ENCODE measurements at regions not wholly inside any gene's neighbourhood (a gene's known extent, or its start where the extent isn't known, plus 50 kb on each side); places are given as distances from the start of the nearest gene placed in this dataset.

DNA sequence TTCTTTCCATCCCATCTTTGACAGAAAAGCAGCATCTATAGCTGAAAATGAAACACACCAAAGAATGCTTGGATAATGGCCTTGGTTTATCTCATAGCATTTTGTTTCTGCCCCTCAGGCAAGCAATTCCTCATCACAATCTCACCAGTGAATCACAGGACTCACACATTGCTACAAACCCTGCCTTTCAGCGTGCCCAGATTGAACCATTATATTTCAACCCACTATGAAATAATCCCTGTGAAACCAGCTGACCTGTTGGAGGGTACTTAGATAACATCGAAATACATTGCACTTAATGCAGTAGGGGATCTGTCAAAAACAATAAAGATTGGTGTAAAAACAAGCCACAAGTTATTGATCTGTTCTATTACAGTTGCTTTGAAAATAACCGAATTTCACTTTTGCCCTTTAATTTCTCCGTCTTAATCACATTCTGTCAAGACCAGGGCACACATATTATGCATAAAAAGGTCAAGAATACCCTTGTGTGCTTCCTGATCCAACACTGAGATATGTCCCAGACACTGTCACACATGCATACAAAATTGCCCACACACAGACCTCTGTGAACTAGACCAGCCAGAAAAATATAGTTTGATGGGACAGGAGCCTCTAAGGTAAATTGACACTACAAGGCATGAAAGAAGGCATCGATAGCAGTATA is 839.8 kb downstream of the NTRK3 start:
- TF ChIP-seq, protein P1, sequence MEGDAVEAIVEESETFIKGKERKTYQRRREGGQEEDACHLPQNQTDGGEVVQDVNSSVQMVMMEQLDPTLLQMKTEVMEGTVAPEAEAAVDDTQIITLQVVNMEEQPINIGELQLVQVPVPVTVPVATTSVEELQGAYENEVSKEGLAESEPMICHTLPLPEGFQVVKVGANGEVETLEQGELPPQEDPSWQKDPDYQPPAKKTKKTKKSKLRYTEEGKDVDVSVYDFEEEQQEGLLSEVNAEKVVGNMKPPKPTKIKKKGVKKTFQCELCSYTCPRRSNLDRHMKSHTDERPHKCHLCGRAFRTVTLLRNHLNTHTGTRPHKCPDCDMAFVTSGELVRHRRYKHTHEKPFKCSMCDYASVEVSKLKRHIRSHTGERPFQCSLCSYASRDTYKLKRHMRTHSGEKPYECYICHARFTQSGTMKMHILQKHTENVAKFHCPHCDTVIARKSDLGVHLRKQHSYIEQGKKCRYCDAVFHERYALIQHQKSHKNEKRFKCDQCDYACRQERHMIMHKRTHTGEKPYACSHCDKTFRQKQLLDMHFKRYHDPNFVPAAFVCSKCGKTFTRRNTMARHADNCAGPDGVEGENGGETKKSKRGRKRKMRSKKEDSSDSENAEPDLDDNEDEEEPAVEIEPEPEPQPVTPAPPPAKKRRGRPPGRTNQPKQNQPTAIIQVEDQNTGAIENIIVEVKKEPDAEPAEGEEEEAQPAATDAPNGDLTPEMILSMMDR (IDR thresholded peaks at IDR 0.05), result no peak
- TF ChIP-seq POLR2AphosphoS5 (IDR thresholded peaks at IDR 0.05) (no peak), POLR2A (IDR thresholded peaks at IDR 0.05) (no peak)
